ENCODE measurements at regions not wholly inside any gene's neighbourhood (a gene's known extent, or its start where the extent isn't known, plus 50 kb on each side); places are given as distances from the start of the nearest gene placed in this dataset.

- TF ChIP-seq EZH2phosphoT487 (IDR thresholded peaks at IDR 0.05; ENCODE audit: insufficient read depth, low read depth) (no peak), EZH2 (IDR thresholded peaks at IDR 0.05; ENCODE audit: insufficient read depth, poor library complexity, severe bottlenecking) (no peak)
These were observed 195.4 kb upstream of the PGRMC2 start for GRCh38 chr4:128483041-128483440.

Data from GM23248 (cell line).